IMR-90 (cell line): ENCODE measurements at regions not wholly inside any gene's neighbourhood (a gene's known extent, or its start where the extent isn't known, plus 50 kb on each side); places are given as distances from the start of the nearest gene placed in this dataset.

ENCODE experiments used
- ATAC-seq: fragments of 200-7000 bp; cut with Tn5 transposase; 2 replicates; pipeline ENCODE4 v1.9.1; 2020; ENCODE audit warnings: low read depth, mild to moderate bottlenecking, moderate library complexity
- BruUV-seq: library from RNA; stranded (reverse); fragments of 400-500 nt; replicated peaks from 2 replicates; lab custom pipeline; 2021; lab: Mats Ljungman, UMichigan
- CTCF ChIA-PET: fragments of 300-600 bp; formaldehyde crosslinking; extraction: SDS; loops from one replicate; lab custom pipeline; 2021; ENCODE audit warnings: antibody characterized with exemption; lab: Yijun Ruan, JAX
- POLR2A ChIA-PET: fragments of 300-600 bp; sonication (Branson Sonifier 250); formaldehyde crosslinking; loops from one replicate; lab custom pipeline; 2022; ENCODE audit warnings: antibody characterized with exemption; ENCODE audit not compliant: unreplicated experiment; lab: Charles Lee
- DNase-seq: peaks from one replicate; pipeline ENCODE4 v3.0.0; 2013
- H2AFZ ChIP-seq: replicated peaks from 2 replicates; pipeline ENCODE3; 2013; ENCODE audit warnings: low read length, mild to moderate bottlenecking; ENCODE audit not compliant: poor library complexity
- H2AK5ac ChIP-seq: 2 replicates; pipeline ENCODE4 v1.6.1; 2013; ENCODE audit warnings: low read depth, low read length, inconsistent platforms
- H2AK9ac ChIP-seq: replicated peaks from 2 replicates; pipeline ENCODE3; 2013; ENCODE audit warnings: mild to moderate bottlenecking, low read depth, low read length, moderate library complexity; ENCODE audit not compliant: poor library complexity
- H2BK120ac ChIP-seq: 2 replicates; pipeline ENCODE4 v1.6.1; 2013; ENCODE audit warnings: low read depth, low read length, inconsistent platforms
- H2BK15ac ChIP-seq: 3 replicates; pipeline ENCODE4 v1.6.1; 2013; ENCODE audit warnings: low read depth, low read length, inconsistent platforms
- H2BK20ac ChIP-seq: 2 replicates; pipeline ENCODE4 v1.6.1; 2013; ENCODE audit warnings: low read depth, mild to moderate bottlenecking, inconsistent platforms, low read length, moderate library complexity
- H2BK5ac ChIP-seq: 2 replicates; pipeline ENCODE4 v1.6.1; 2013; ENCODE audit warnings: mild to moderate bottlenecking, low read depth, low read length, inconsistent platforms; ENCODE audit not compliant: poor library complexity, severe bottlenecking
- H3K14ac ChIP-seq: replicated peaks from 2 replicates; pipeline ENCODE4 v1.6.1; 2013; ENCODE audit warnings: low read depth, low read length, inconsistent platforms
- H3K18ac ChIP-seq: 2 replicates; pipeline ENCODE4 v1.6.1; 2013; ENCODE audit warnings: low read depth, low read length, control low read depth
- H3K23ac ChIP-seq: 2 replicates; pipeline ENCODE4 v1.6.1; 2013; ENCODE audit warnings: low read depth, low read length, inconsistent platforms
- H3K27ac ChIP-seq: 2 replicates; pipeline ENCODE4 v1.5.1; 2013; ENCODE audit warnings: mild to moderate bottlenecking, control low read depth, low read length; ENCODE audit not compliant: insufficient read depth
- H3K27me3 ChIP-seq: 2 replicates; pipeline ENCODE4 v1.6.1; 2013; ENCODE audit warnings: low read length; ENCODE audit not compliant: control insufficient read depth, insufficient read depth
- H3K36me3 ChIP-seq: 2 replicates; pipeline ENCODE4 v1.6.1; 2013; ENCODE audit warnings: low read length, mixed read lengths; ENCODE audit not compliant: control insufficient read depth, insufficient read depth
- H3K4ac ChIP-seq: 2 replicates; pipeline ENCODE4 v1.6.1; 2013; ENCODE audit warnings: low read depth, low read length, inconsistent platforms
- H3K4me1 ChIP-seq: 2 replicates; pipeline ENCODE4 v1.6.1; 2013; ENCODE audit warnings: low read length, mixed read lengths; ENCODE audit not compliant: control insufficient read depth, insufficient read depth
- H3K4me2 ChIP-seq: 2 replicates; pipeline ENCODE4 v1.6.1; 2013; ENCODE audit warnings: low read depth, mild to moderate bottlenecking, control low read depth, low read length, moderate library complexity
- H3K4me3 ChIP-seq: 2 replicates; pipeline ENCODE4 v1.5.1; 2013; ENCODE audit warnings: low read depth, mild to moderate bottlenecking, control low read depth, low read length, moderate library complexity; ENCODE audit not compliant: insufficient read depth
- H3K56ac ChIP-seq: 2 replicates; pipeline ENCODE4 v1.6.1; 2013; ENCODE audit warnings: low read length, inconsistent platforms; ENCODE audit not compliant: insufficient read depth; ENCODE audit errors: extremely low read depth
- H3K79me1 ChIP-seq, 2 experiments: 2 replicates each; pipeline ENCODE4 v1.6.1; 2013; ENCODE audit warnings: low read length in 2 of 2, inconsistent platforms in 1 of 2, low read depth in 1 of 2
- H3K9ac ChIP-seq: 2 replicates; pipeline ENCODE4 v1.6.1; 2013; ENCODE audit warnings: low read depth, low read length, control low read depth
- H3K9me1 ChIP-seq: 2 replicates; pipeline ENCODE4 v1.6.1; 2013; ENCODE audit warnings: low read length, inconsistent platforms; ENCODE audit not compliant: insufficient read depth
- H3K9me3 ChIP-seq: 2 replicates; pipeline ENCODE4 v1.6.1; 2013; ENCODE audit warnings: low read length; ENCODE audit not compliant: control insufficient read depth, insufficient read depth
- H4K20me1 ChIP-seq: 2 replicates; pipeline ENCODE4 v1.6.1; 2013; ENCODE audit warnings: low read length, inconsistent platforms; ENCODE audit not compliant: insufficient read depth
- H4K5ac ChIP-seq: 2 replicates; pipeline ENCODE4 v1.6.1; 2013; ENCODE audit warnings: mild to moderate bottlenecking, low read depth, low read length, control low read depth
- H4K8ac ChIP-seq, 2 experiments: 2 replicates each; pipeline ENCODE4 v1.6.1; 2013; ENCODE audit warnings: low read depth in 2 of 2, low read length in 2 of 2, control low read depth in 1 of 2, inconsistent platforms in 1 of 2
- H4K91ac ChIP-seq: 2 replicates; pipeline ENCODE4 v1.6.1; 2013; ENCODE audit warnings: low read depth, low read length, inconsistent platforms; ENCODE audit not compliant: insufficient read depth
- CEBPB ChIP-seq: IDR thresholded peaks from 2 replicates; pipeline ENCODE4 v1.6.1; 2012; ENCODE audit warnings: low read depth, low read length, improper control_type of control experiment
- CHD1 ChIP-seq: IDR thresholded peaks from 2 replicates; pipeline ENCODE4 v1.6.1; 2012; ENCODE audit warnings: low read depth, low read length, improper control_type of control experiment
- MAFK ChIP-seq: IDR thresholded peaks from 2 replicates; pipeline ENCODE4 v1.6.1; 2012; ENCODE audit warnings: low read depth, low read length, improper control_type of control experiment
- POLR2A ChIP-seq: IDR thresholded peaks from 2 replicates; pipeline ENCODE4 v1.6.1; 2012; ENCODE audit warnings: mild to moderate bottlenecking, low read depth, low read length
- RCOR1 ChIP-seq: IDR thresholded peaks from 2 replicates; pipeline ENCODE4 v1.6.1; 2012; ENCODE audit warnings: mild to moderate bottlenecking, low read length, improper control_type of control experiment; ENCODE audit not compliant: insufficient replicate concordance
- USF2 ChIP-seq: fragments of 150-350 bp; IDR thresholded peaks from 2 replicates; pipeline ENCODE4 v1.6.1; 2017; ENCODE audit warnings: mild to moderate bottlenecking, antibody characterized with exemption, low read length, low read depth
- WGBS, 2 experiments: methylation state at CpG; one replicate each; pipeline versions ENCODE4 v1.1.5 to v1.1.7; 2013; ENCODE audit warnings: missing lambda C conversion rate in 2 of 2; ENCODE audit not compliant: insufficient read length in 1 of 2; ENCODE audit errors: extremely low coverage in 2 of 2; 5-methylcytosine and 5-hydroxymethylcytosine counted together
- dilution Hi-C: fragments of 300-500 bp; cut with HindIII; formaldehyde crosslinking; loops from one replicate; pipeline ENCODE4 v1.14.3; 2018; ENCODE audit warnings: low sequenced_read_pairs; ENCODE audit not compliant: unreplicated experiment
- in situ Hi-C: fragments of 300-500 bp; cut with MboI; formaldehyde crosslinking; loops from 3 replicates; pipeline ENCODE4 v1.14.3; 2019; ENCODE audit warnings: low sequenced_read_pairs, inconsistent platforms, mixed read lengths
- intact Hi-C: fragments of 100-400 bp; cut with micrococcal nuclease; formaldehyde crosslinking; loops from 2 replicates; pipeline ENCODE4 v1.10.0; 2022
- TF ChIP-seq, protein P1 (sequence below): fragments of 150-350 bp; IDR thresholded peaks from 2 replicates; pipeline ENCODE4 v1.6.1; 2016; ENCODE audit warnings: low read depth, mild to moderate bottlenecking, low read length, moderate library complexity, borderline replicate concordance

- no peak overlapping the region for H3K18ac ChIP-seq
- H2BK20ac ChIP-seq, result no peak overlapping the region
- no peaks in the 10 kb centered on the region for H3K4me1 ChIP-seq
- no peak overlapping the region for H3K14ac ChIP-seq
- H4K91ac ChIP-seq, result no peak overlapping the region
- intact Hi-C loops, result no loop called here
- POLR2A ChIA-PET, result no interaction called here
- no peaks in the 10 kb centered on the region for H3K9me3 ChIP-seq
- dilution Hi-C loops, result no loop called here
- H2BK15ac ChIP-seq, result no peak overlapping the region
- H2BK120ac ChIP-seq, result no peak overlapping the region
- H3K9me1 ChIP-seq, result no peaks in the 10 kb centered on the region
- H3K23ac ChIP-seq, result no peak overlapping the region
- no peak overlapping the region for H3K56ac ChIP-seq
- no peak overlapping the region for H3K4ac ChIP-seq
- CTCF ChIA-PET, result interaction anchor here (0.6 to 1.3 kb wide), 2 partner anchors 196 to 325 kb away, joined by 3 to 5 read pairs; no protein-coding TSS in a partner anchor
- no peak overlapping the region for H2BK5ac ChIP-seq
- H3K36me3 ChIP-seq, result no peaks in the 10 kb centered on the region
- no TSS peak for BruUV-seq
- no peak overlapping the region for H3K4me2 ChIP-seq
- no CpG with 5 or more reads among the region's 1 CpG for WGBS, 2 experiments
- no peak overlapping the region for H2AK5ac ChIP-seq
- H3K27ac ChIP-seq, result no peak overlapping the region
- ATAC-seq (no peak), DNase-seq (no peak)
- in situ Hi-C loops, result no loop called here
- H2AFZ ChIP-seq, result no peak overlapping the region
- TF ChIP-seq, protein P1, sequence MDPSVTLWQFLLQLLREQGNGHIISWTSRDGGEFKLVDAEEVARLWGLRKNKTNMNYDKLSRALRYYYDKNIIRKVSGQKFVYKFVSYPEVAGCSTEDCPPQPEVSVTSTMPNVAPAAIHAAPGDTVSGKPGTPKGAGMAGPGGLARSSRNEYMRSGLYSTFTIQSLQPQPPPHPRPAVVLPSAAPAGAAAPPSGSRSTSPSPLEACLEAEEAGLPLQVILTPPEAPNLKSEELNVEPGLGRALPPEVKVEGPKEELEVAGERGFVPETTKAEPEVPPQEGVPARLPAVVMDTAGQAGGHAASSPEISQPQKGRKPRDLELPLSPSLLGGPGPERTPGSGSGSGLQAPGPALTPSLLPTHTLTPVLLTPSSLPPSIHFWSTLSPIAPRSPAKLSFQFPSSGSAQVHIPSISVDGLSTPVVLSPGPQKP, result no peak
- TF ChIP-seq USF2, result no peak
- no peak for TF ChIP-seq MAFK
- no peak for TF ChIP-seq RCOR1
- no peak for TF ChIP-seq POLR2A
- no peak for TF ChIP-seq CEBPB
- TF ChIP-seq CHD1, result no peak
- H3K27me3 ChIP-seq, result peaks cover 51% of the 10 kb centered on the region
- no peaks in the 10 kb centered on the region for H3K79me1 ChIP-seq
- H2AK9ac ChIP-seq, result no peak overlapping the region
- H4K5ac ChIP-seq, result no peak overlapping the region
- H4K8ac ChIP-seq, result no peak overlapping the region
- no peaks in the 10 kb centered on the region for H4K20me1 ChIP-seq
- no peak overlapping the region for H3K4me3 ChIP-seq
- no peak overlapping the region for H3K9ac ChIP-seq
Measured at GRCh38 chr11:76723548-76723947, 53.0 kb upstream of the LRRC32 start.
